H1 (cell line): ENCODE measurements at regions not wholly inside any gene's neighbourhood (a gene's known extent, or its start where the extent isn't known, plus 50 kb on each side); places are given as distances from the start of the nearest gene placed in this dataset.

Experiments
- CTCF ChIA-PET: fragments of 300-600 bp; sonication (Branson Sonifier 250); formaldehyde crosslinking; loops from one replicate; lab custom pipeline; 2021; ENCODE audit not compliant: partially characterized antibody; lab: Charles Lee
- POLR2A ChIA-PET: fragments of 300-600 bp; sonication (Branson Sonifier 250); formaldehyde crosslinking; loops from one replicate; lab custom pipeline; 2021; ENCODE audit warnings: inconsistent platforms; ENCODE audit not compliant: partially characterized antibody; lab: Charles Lee
- DNase-seq, 2 experiments: peaks; one replicate each; pipeline versions ENCODE4 v3.0.0 to v3.0.0-alpha.2; 2010 to 2022; ENCODE audit warnings: low spot score in 2 of 2, low read depth in 1 of 2, mixed read lengths in 1 of 2
- FAIRE-seq: peaks from 2 replicates; lab custom pipeline; 2011; peaks lifted over from hg19 to GRCh38; lab: Jason Lieb, UNC
- H2AFZ ChIP-seq: 2 replicates; pipeline ENCODE4 v1.8.1; 2012; ENCODE audit warnings: low read length, inconsistent platforms
- H2AK5ac ChIP-seq: 2 replicates; pipeline ENCODE4 v1.6.1; 2013; ENCODE audit warnings: low read depth, low read length
- H2BK120ac ChIP-seq: replicated peaks from 2 replicates; pipeline ENCODE3; 2013; ENCODE audit warnings: low read depth, low read length, inconsistent platforms
- H2BK12ac ChIP-seq: 2 replicates; pipeline ENCODE4 v1.6.1; 2013; ENCODE audit warnings: low read depth, low read length
- H2BK15ac ChIP-seq: 2 replicates; pipeline ENCODE4 v1.6.1; 2013; ENCODE audit warnings: low read length
- H2BK20ac ChIP-seq: 2 replicates; pipeline ENCODE4 v1.6.1; 2013; ENCODE audit warnings: low read length
- H2BK5ac ChIP-seq: 2 replicates; pipeline ENCODE4 v1.6.1; 2013; ENCODE audit warnings: low read depth, low read length
- H3K14ac ChIP-seq: 2 replicates; pipeline ENCODE4 v1.6.1; 2013; ENCODE audit warnings: inconsistent platforms; ENCODE audit not compliant: insufficient read length
- H3K18ac ChIP-seq: 2 replicates; pipeline ENCODE4 v1.6.1; 2013; ENCODE audit warnings: low read length; ENCODE audit errors: extremely low read depth
- H3K23ac ChIP-seq: 2 replicates; pipeline ENCODE4 v1.6.1; 2013; ENCODE audit warnings: inconsistent platforms; ENCODE audit not compliant: insufficient read length
- H3K23me2 ChIP-seq: 2 replicates; pipeline ENCODE4 v1.6.1; 2013; ENCODE audit warnings: low read depth, low read length
- H3K27ac ChIP-seq: 2 replicates; pipeline ENCODE4 v1.6.1; 2011; ENCODE audit warnings: low read depth, low read length, inconsistent platforms
- H3K27me3 ChIP-seq, 4 experiments: replicated peaks in 1 of 4; 1 replicate in 1 of 4; 2 replicates in 3 of 4; pipeline versions ENCODE4 v1.6.1 to v1.8.1; 2011 to 2013; ENCODE audit warnings: low read length in 3 of 4, mild to moderate bottlenecking in 3 of 4, inconsistent platforms in 2 of 4, mixed read lengths in 2 of 4, moderate library complexity in 1 of 4; ENCODE audit not compliant: control insufficient read depth in 3 of 4, insufficient read depth in 3 of 4; ENCODE audit errors: extremely low read depth in 1 of 4
- H3K36me3 ChIP-seq, 4 experiments: 2 replicates each; pipeline versions ENCODE4 v1.6.1 to v1.8.1; 2011 to 2013; ENCODE audit warnings: mild to moderate bottlenecking in 4 of 4, low read length in 3 of 4, moderate library complexity in 2 of 4, control low read depth in 1 of 4, inconsistent platforms in 1 of 4; ENCODE audit not compliant: insufficient read depth in 4 of 4, control insufficient read depth in 2 of 4
- H3K4ac ChIP-seq: replicated peaks from 2 replicates; pipeline ENCODE3; 2013; ENCODE audit warnings: low read length, low read depth, mixed read lengths, inconsistent platforms; ENCODE audit not compliant: insufficient read length
- H3K4me1 ChIP-seq, 4 experiments: replicated peaks in 1 of 4; 1 replicate in 1 of 4; 2 replicates in 3 of 4; pipeline versions ENCODE4 v1.6.1 to v1.8.1; 2011 to 2013; ENCODE audit warnings: low read length in 3 of 4, inconsistent platforms in 2 of 4, mixed read lengths in 1 of 4; ENCODE audit not compliant: insufficient read depth in 4 of 4, control insufficient read depth in 3 of 4
- H3K4me2 ChIP-seq, 2 experiments: 2 replicates each; pipeline versions ENCODE4 v1.6.1 to v1.8.1; 2011 to 2013; ENCODE audit warnings: low read depth in 2 of 2, low read length in 2 of 2, control low read depth in 1 of 2, inconsistent platforms in 1 of 2, mild to moderate bottlenecking in 1 of 2; ENCODE audit not compliant: insufficient read depth in 1 of 2
- H3K4me3 ChIP-seq, 4 experiments: fragments of 200-600, 300-600 bp in 1 of 4; sonication (generic), shearing (Covaris generic), sonication (Bioruptor Twin) in 1 of 4; 2 replicates each; pipeline versions ENCODE4 v1.5.1 to v1.8.1; 2011 to 2016; ENCODE audit warnings: low read length in 4 of 4, low read depth in 3 of 4, control low read depth in 2 of 4, inconsistent platforms in 2 of 4, mild to moderate bottlenecking in 2 of 4, mixed read lengths in 1 of 4, moderate library complexity in 1 of 4; ENCODE audit not compliant: insufficient read depth in 2 of 4; ENCODE audit errors: extremely low read depth in 1 of 4
- H3K56ac ChIP-seq: replicated peaks from 2 replicates; pipeline ENCODE3; 2013; ENCODE audit warnings: low read depth, mild to moderate bottlenecking, mixed read lengths, low read length, inconsistent platforms; ENCODE audit not compliant: insufficient read length
- H3K79me1 ChIP-seq: 2 replicates; pipeline ENCODE4 v1.6.1; 2013; ENCODE audit warnings: low read depth, low read length, control low read depth
- H3K79me2 ChIP-seq, 2 experiments: 2 replicates each; pipeline versions ENCODE4 v1.6.1 to v1.8.1; 2012 to 2013; ENCODE audit warnings: low read length in 2 of 2, mild to moderate bottlenecking in 2 of 2, inconsistent platforms in 1 of 2; ENCODE audit not compliant: insufficient read depth in 2 of 2, control insufficient read depth in 1 of 2
- H3K9ac ChIP-seq, 4 experiments: replicated peaks in 1 of 4; 1 replicate in 1 of 4; 2 replicates in 3 of 4; pipeline versions ENCODE4 v1.6.1 to v1.8.1; 2011 to 2013; ENCODE audit warnings: low read depth in 3 of 4, low read length in 3 of 4, control low read depth in 2 of 4, mild to moderate bottlenecking in 2 of 4, moderate library complexity in 2 of 4, inconsistent platforms in 1 of 4; ENCODE audit errors: extremely low read depth in 1 of 4
- H3K9me3 ChIP-seq, 2 experiments: 2 replicates each; pipeline versions ENCODE4 v1.6.1 to v1.8.1; 2012 to 2013; ENCODE audit warnings: mild to moderate bottlenecking in 2 of 2, moderate library complexity in 2 of 2, control low read depth in 1 of 2, inconsistent platforms in 1 of 2, low read depth in 1 of 2, low read length in 1 of 2, mixed read lengths in 1 of 2; ENCODE audit not compliant: insufficient read depth in 2 of 2
- H4K20me1 ChIP-seq, 2 experiments: replicated peaks in 1 of 2; 2 replicates each; pipeline versions ENCODE3 to v1.8.1; 2011 to 2013; ENCODE audit warnings: inconsistent platforms in 2 of 2, low read length in 2 of 2, mild to moderate bottlenecking in 1 of 2; ENCODE audit not compliant: insufficient read depth in 2 of 2, control insufficient read depth in 1 of 2
- H4K5ac ChIP-seq: 2 replicates; pipeline ENCODE4 v1.6.1; 2013; ENCODE audit warnings: low read length, low read depth, mixed read lengths, inconsistent platforms; ENCODE audit not compliant: insufficient read length
- H4K8ac ChIP-seq: 2 replicates; pipeline ENCODE4 v1.8.0; 2013; ENCODE audit warnings: mild to moderate bottlenecking, moderate library complexity, low read length, inconsistent platforms; ENCODE audit not compliant: insufficient read depth; ENCODE audit errors: extremely low read depth
- H4K91ac ChIP-seq: replicated peaks from 2 replicates; pipeline ENCODE3; 2013; ENCODE audit warnings: low read length, mixed read lengths, inconsistent platforms; ENCODE audit not compliant: insufficient read length
- CBX5 ChIP-seq: fragments of 300-800, 300-1000 bp; sonication (generic); IDR thresholded peaks from 2 replicates; pipeline ENCODE4 v1.7.1; 2016; ENCODE audit warnings: antibody characterized with exemption, low read length, low read depth
- WGBS, 2 experiments: shearing (Covaris generic) in 1 of 2; methylation state at CpG; one replicate each; pipeline versions ENCODE4 v1.1.6 to v1.1.7; 2013 to 2015; ENCODE audit warnings: low lambda C conversion rate in 2 of 2, mixed read lengths in 2 of 2, inconsistent platforms in 1 of 2, low coverage in 1 of 2, missing lambda C conversion rate in 1 of 2; ENCODE audit not compliant: insufficient replicate concordance in 2 of 2, insufficient coverage in 1 of 2, insufficient read length in 1 of 2; ENCODE audit errors: extremely low coverage in 1 of 2, missing lambda C conversion rate in 1 of 2; 5-methylcytosine and 5-hydroxymethylcytosine counted together
- TF ChIP-seq, protein P1 (sequence below): IDR thresholded peaks from 2 replicates; pipeline ENCODE4 v1.6.1; 2012; ENCODE audit warnings: inconsistent platforms

- Histone ChIP-seq H3K79me1 (no peaks in the 10 kb centered on the region), H2BK120ac (no peak overlapping the region), H2AK5ac (no peak overlapping the region), H3K9ac (no peak overlapping the region), H3K56ac (no peak overlapping the region), H3K4me1 (peaks cover 0 to 6% (median 0%) of the 10 kb centered on the region in 4 experiments; a peak in 2 of 7 replicates), H3K27me3 (no peaks in the 10 kb centered on the region), H2BK12ac (no peak overlapping the region; the same call in 1 of the 2 replicates), H4K5ac (no peak overlapping the region), H3K4me2 (no peak overlapping the region), H2BK15ac (no peak overlapping the region), H4K20me1 (no peaks in the 10 kb centered on the region), H3K27ac (no peak overlapping the region), H3K14ac (no peak overlapping the region), H3K18ac (no peak overlapping the region), H3K79me2 (no peaks in the 10 kb centered on the region), H3K36me3 (no peaks in the 10 kb centered on the region), H2AFZ (0 out of 2 replicates have a peak overlapping the region, but pooled peaks have one; percentile 31), H3K23ac (no peak overlapping the region), H3K4ac (no peak overlapping the region), H3K9me3 (no peaks in the 10 kb centered on the region), H3K4me3 (no peak overlapping the region), H2BK20ac (no peak overlapping the region), H2BK5ac (no peak overlapping the region), H3K23me2 (no peaks in the 10 kb centered on the region; the same call in 1 of the 2 replicates), H4K91ac (no peak overlapping the region), H4K8ac (no peak overlapping the region)
- WGBS, 2 experiments: 86% methylated on average over 5 of the region's 5 CpGs; no CpG with 5 or more reads in 1 of the 2 experiments
- no peak for DNase-seq
- no peak for FAIRE-seq
- CTCF ChIA-PET: interaction anchor here (0.7 to 1.4 kb wide), 5 partner anchors 10 to 134 kb away, joined by 3 to 4 read pairs (median 3); no protein-coding TSS in a partner anchor
- POLR2A ChIA-PET: no interaction called here
- no peak for TF ChIP-seq CBX5
- TF ChIP-seq, protein P1, sequence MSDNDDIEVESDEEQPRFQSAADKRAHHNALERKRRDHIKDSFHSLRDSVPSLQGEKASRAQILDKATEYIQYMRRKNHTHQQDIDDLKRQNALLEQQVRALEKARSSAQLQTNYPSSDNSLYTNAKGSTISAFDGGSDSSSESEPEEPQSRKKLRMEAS: no peak
Measured at GRCh38 chr1:216923601-216924000, 200.4 kb upstream of the ESRRG start.
